CD4-positive, alpha-beta T cell (primary cell): ENCODE measurements at regions not wholly inside any gene's neighbourhood (a gene's known extent, or its start where the extent isn't known, plus 50 kb on each side); places are given as distances from the start of the nearest gene placed in this dataset.

Experiments used
- ATAC-seq: fragments of 200-7000 bp; cut with Tn5 transposase; one replicate; pipeline ENCODE4 v1.10.0; 2022; ENCODE audit warnings: mild to moderate bottlenecking; ENCODE audit not compliant: poor library complexity
- CTCF ChIA-PET: fragments of 350-600 bp; sonication (Branson Sonifier 250); formaldehyde crosslinking; loops from one replicate; lab custom pipeline; 2021; ENCODE audit warnings: antibody characterized with exemption, inconsistent platforms; lab: Charles Lee
- POLR2A ChIA-PET: fragments of 350-600 bp; sonication (Branson Sonifier 250); formaldehyde crosslinking; loops from one replicate; lab custom pipeline; 2021; ENCODE audit warnings: antibody characterized with exemption, inconsistent platforms; lab: Charles Lee
- DNase-seq, 14 experiments: peaks; one replicate each; pipeline ENCODE4 v3.0.0-alpha.2; 2013 to 2020; ENCODE audit warnings: mixed read lengths in 2 of 14
- H3K27ac ChIP-seq, 2 donors: one replicate each; pipeline versions ENCODE4 v1.5.1 to v1.7.0; 2013; ENCODE audit warnings: low read length in 2 of 2, low read depth in 1 of 2, mild to moderate bottlenecking in 1 of 2
- H3K27me3 ChIP-seq, 2 experiments: 1 replicate in 1 of 2; 2 replicates in 1 of 2; pipeline versions ENCODE4 v1.6.1 to v1.7.0; 2013; ENCODE audit warnings: low read length in 2 of 2, control low read depth in 1 of 2, mild to moderate bottlenecking in 1 of 2, moderate library complexity in 1 of 2; ENCODE audit not compliant: insufficient read depth in 2 of 2, control insufficient read depth in 1 of 2
- H3K36me3 ChIP-seq: one replicate; pipeline ENCODE4 v1.6.1; 2013; ENCODE audit warnings: low read length, control low read depth; ENCODE audit not compliant: insufficient read depth
- H3K4me1 ChIP-seq: one replicate; pipeline ENCODE4 v1.6.1; 2013; ENCODE audit warnings: low read length, control low read depth; ENCODE audit not compliant: insufficient read depth
- H3K4me3 ChIP-seq: one replicate; pipeline ENCODE4 v1.5.1; 2013; ENCODE audit warnings: mild to moderate bottlenecking, low read length, moderate library complexity
- H3K9me3 ChIP-seq, 2 experiments: 1 replicate in 1 of 2; 2 replicates in 1 of 2; pipeline versions ENCODE4 v1.6.1 to v1.7.0; 2013; ENCODE audit warnings: low read length in 2 of 2, mild to moderate bottlenecking in 2 of 2, control low read depth in 1 of 2, moderate library complexity in 1 of 2; ENCODE audit not compliant: control insufficient read depth in 1 of 2, insufficient read depth in 1 of 2
- H3K27ac Mint-ChIP-seq: one replicate; pipeline ENCODE4 v1.8.0; 2020; ENCODE audit warnings: mixed read lengths
- H3K27me3 Mint-ChIP-seq: one replicate; pipeline ENCODE4 v1.8.0; 2021; ENCODE audit warnings: mixed read lengths
- H3K36me3 Mint-ChIP-seq: one replicate; pipeline ENCODE4 v1.8.0; 2021; ENCODE audit warnings: low read depth, mixed read lengths
- H3K4me1 Mint-ChIP-seq: one replicate; pipeline ENCODE4 v1.8.0; 2021; ENCODE audit warnings: low read depth, mixed read lengths
- H3K4me3 Mint-ChIP-seq: one replicate; pipeline ENCODE4 v1.8.0; 2020; ENCODE audit warnings: mild to moderate bottlenecking, mixed read lengths
- H3K9me3 Mint-ChIP-seq: one replicate; pipeline ENCODE4 v1.8.0; 2020; ENCODE audit warnings: mixed read lengths
- CTCF ChIP-seq: fragments of 200-600 bp; IDR thresholded peaks from one replicate; pipeline ENCODE4 v1.8.0; 2022; ENCODE audit warnings: antibody characterized with exemption, mild to moderate bottlenecking
- intact Hi-C, 2 experiments: fragments of 100-400 bp; cut with DNase I in 1 of 2; cut with micrococcal nuclease in 1 of 2; formaldehyde crosslinking; loops; one replicate each; pipeline versions ENCODE4 v1.15.1 to v1.9.0; 2023 to 2025; cut with DNase I, micrococcal nuclease

- intact Hi-C loops = no loop called here
- ChIA-PET CTCF (no interaction called here), POLR2A (no interaction called here)
- no peak for DNase-seq
- no peaks in the 10 kb centered on the region for H3K36me3 ChIP-seq
- H3K27ac Mint-ChIP-seq = no peak overlapping the region
- no peak overlapping the region for H3K4me3 Mint-ChIP-seq
- H3K9me3 Mint-ChIP-seq = peaks cover 9% of the 10 kb centered on the region
- ATAC-seq = no peak
- no peaks in the 10 kb centered on the region for H3K4me1 ChIP-seq
- H3K4me1 Mint-ChIP-seq = no peaks in the 10 kb centered on the region
- no peaks in the 10 kb centered on the region for H3K27me3 Mint-ChIP-seq
- TF ChIP-seq CTCF = no peak
- H3K27me3 ChIP-seq = no peaks in the 10 kb centered on the region
- no peak overlapping the region for H3K4me3 ChIP-seq
- peaks cover 0 to 7% of the 10 kb centered on the region in 2 experiments for H3K9me3 ChIP-seq
- H3K36me3 Mint-ChIP-seq = no peaks in the 10 kb centered on the region
- no peak overlapping the region for H3K27ac ChIP-seq
These were observed 409.3 kb upstream of the TMEM132C start for GRCh38 chr12:127857661-127858060.

- Histone ChIP-seq H3K4me3 (no peak overlapping the region), H3K27me3 (no peaks in the 10 kb centered on the region), H3K36me3 (no peaks in the 10 kb centered on the region), H3K9me3 (peaks cover 3% of the 10 kb centered on the region in 2 experiments), H3K4me1 (no peaks in the 10 kb centered on the region), H3K27ac (no peak overlapping the region)
- no peaks in the 10 kb centered on the region for H3K27me3 Mint-ChIP-seq
- no peak for TF ChIP-seq CTCF
- no peaks in the 10 kb centered on the region for H3K4me1 Mint-ChIP-seq
- ATAC-seq (no peak), DNase-seq (no peak)
- intact Hi-C loops = no loop called here
- CTCF ChIA-PET = no interaction called here
- H3K36me3 Mint-ChIP-seq = no peaks in the 10 kb centered on the region
- peaks cover 21% of the 10 kb centered on the region for H3K9me3 Mint-ChIP-seq
- H3K27ac Mint-ChIP-seq = no peak overlapping the region
- no peak overlapping the region for H3K4me3 Mint-ChIP-seq
- POLR2A ChIA-PET = no interaction called here
These were observed 406.4 kb upstream of the TMEM132C start for GRCh38 chr12:127860536-127860935.

- Histone ChIP-seq H3K27ac (no peak overlapping the region), H3K27me3 (no peaks in the 10 kb centered on the region), H3K9me3 (peaks cover 3 to 9% of the 10 kb centered on the region in 2 experiments), H3K4me3 (no peak overlapping the region), H3K36me3 (no peaks in the 10 kb centered on the region), H3K4me1 (no peaks in the 10 kb centered on the region)
- no peak for DNase-seq
- ChIA-PET CTCF (no interaction called here), POLR2A (no interaction called here)
- H3K27me3 Mint-ChIP-seq = no peaks in the 10 kb centered on the region
- no peak overlapping the region for H3K27ac Mint-ChIP-seq
- H3K4me3 Mint-ChIP-seq = no peak overlapping the region
- peaks cover 21% of the 10 kb centered on the region for H3K9me3 Mint-ChIP-seq
- no peaks in the 10 kb centered on the region for H3K36me3 Mint-ChIP-seq
- no peak for ATAC-seq
- intact Hi-C loops = no loop called here
- TF ChIP-seq CTCF = no peak
- no peaks in the 10 kb centered on the region for H3K4me1 Mint-ChIP-seq
These were observed 405.6 kb upstream of the TMEM132C start for GRCh38 chr12:127861406-127861805.
